ENCODE measurements at regions not wholly inside any gene's neighbourhood (a gene's known extent, or its start where the extent isn't known, plus 50 kb on each side); places are given as distances from the start of the nearest gene placed in this dataset.

DNA sequence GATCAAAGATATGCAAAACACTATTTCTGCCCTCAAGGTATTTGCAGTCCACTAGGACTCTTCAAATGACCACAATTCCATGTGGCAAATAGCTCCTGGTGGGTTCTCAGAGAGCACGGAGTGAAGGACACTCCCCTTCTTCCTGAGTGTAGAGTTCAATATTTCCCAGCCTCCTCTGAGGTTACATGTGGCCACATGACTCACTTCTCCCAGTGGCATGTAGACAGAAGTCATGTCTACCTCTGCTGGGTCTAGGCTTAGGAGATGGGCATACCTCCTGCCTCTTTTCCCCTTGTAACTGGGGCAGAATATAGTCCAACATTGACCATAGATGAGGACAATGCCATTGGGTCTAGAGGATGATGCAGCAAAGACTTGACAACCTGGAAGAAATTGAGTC lies 191.4 kb downstream of the MIS18A start:
- FAIRE-seq (no peak), DNase-seq (ENCODE audit: low read depth, low spot score) (no peak)
- no peak overlapping the region for H3K9ac ChIP-seq (ENCODE audit: control insufficient read depth, extremely low read depth, insufficient read depth, low read length)
- H3K4me2 ChIP-seq (ENCODE audit: control insufficient read depth, extremely low read depth, insufficient read depth, low read depth, low read length) = no peak overlapping the region
- H3K4me1 ChIP-seq (ENCODE audit: control insufficient read depth, extremely low read depth, insufficient read depth, low read length) = no peaks in the 10 kb centered on the region
- no peaks in the 10 kb centered on the region for H3K9me3 ChIP-seq (ENCODE audit: control insufficient read depth, low read depth, low read length)
- H3K9me1 ChIP-seq (ENCODE audit: control insufficient read depth, extremely low read depth, insufficient read depth, low read length) = no peaks in the 10 kb centered on the region
- no peaks in the 10 kb centered on the region for H3K36me3 ChIP-seq (ENCODE audit: control insufficient read depth in 2 of 2, extremely low read depth in 1 of 2, insufficient read depth in 2 of 2, low read length in 2 of 2)
- no peaks in the 10 kb centered on the region for H3K79me2 ChIP-seq (ENCODE audit: control insufficient read depth, insufficient read depth, low read length)
- no peaks in the 10 kb centered on the region for H4K20me1 ChIP-seq (ENCODE audit: control insufficient read depth, extremely low read depth, insufficient read depth, low read length)
- no peaks in the 10 kb centered on the region for H3K27me3 ChIP-seq (ENCODE audit: control insufficient read depth, extremely low read depth, insufficient read depth, low read length)
- H3K4me3 ChIP-seq (ENCODE audit: control insufficient read depth in 2 of 3, extremely low read depth in 1 of 3, insufficient read depth in 2 of 3, low read depth in 1 of 3, low read length in 3 of 3) = no peak overlapping the region
- H3K27ac ChIP-seq (ENCODE audit: control insufficient read depth, insufficient read depth, low read length) = no peak overlapping the region
- dilution Hi-C loops (cut with MboI; ENCODE audit: extremely low pct_ligation_motif_present, low sequenced_read_pairs) = no loop called here
- no peak for TF ChIP-seq EZH2 (IDR thresholded peaks at IDR 0.05; ENCODE audit: low read length)
- TF ChIP-seq, protein P1, sequence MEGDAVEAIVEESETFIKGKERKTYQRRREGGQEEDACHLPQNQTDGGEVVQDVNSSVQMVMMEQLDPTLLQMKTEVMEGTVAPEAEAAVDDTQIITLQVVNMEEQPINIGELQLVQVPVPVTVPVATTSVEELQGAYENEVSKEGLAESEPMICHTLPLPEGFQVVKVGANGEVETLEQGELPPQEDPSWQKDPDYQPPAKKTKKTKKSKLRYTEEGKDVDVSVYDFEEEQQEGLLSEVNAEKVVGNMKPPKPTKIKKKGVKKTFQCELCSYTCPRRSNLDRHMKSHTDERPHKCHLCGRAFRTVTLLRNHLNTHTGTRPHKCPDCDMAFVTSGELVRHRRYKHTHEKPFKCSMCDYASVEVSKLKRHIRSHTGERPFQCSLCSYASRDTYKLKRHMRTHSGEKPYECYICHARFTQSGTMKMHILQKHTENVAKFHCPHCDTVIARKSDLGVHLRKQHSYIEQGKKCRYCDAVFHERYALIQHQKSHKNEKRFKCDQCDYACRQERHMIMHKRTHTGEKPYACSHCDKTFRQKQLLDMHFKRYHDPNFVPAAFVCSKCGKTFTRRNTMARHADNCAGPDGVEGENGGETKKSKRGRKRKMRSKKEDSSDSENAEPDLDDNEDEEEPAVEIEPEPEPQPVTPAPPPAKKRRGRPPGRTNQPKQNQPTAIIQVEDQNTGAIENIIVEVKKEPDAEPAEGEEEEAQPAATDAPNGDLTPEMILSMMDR (optimal IDR thresholded peaks at IDR 0.05 in 1 of 3, IDR thresholded peaks at IDR 0.05 in 1 of 3, conservative IDR thresholded peaks at IDR 0.05 in 1 of 3; ENCODE audit: extremely low read depth in 1 of 3, insufficient read depth in 2 of 3, low read length in 3 of 3) = no peak
- H2AFZ ChIP-seq (ENCODE audit: control insufficient read depth, low read length) = no peak overlapping the region

GRCh38 chr21:32083197-32083596 lies 195.7 kb downstream of the MIS18A start:
- no peaks in the 10 kb centered on the region for H4K20me1 ChIP-seq (ENCODE audit: control insufficient read depth, extremely low read depth, insufficient read depth, low read length)
- H3K27ac ChIP-seq (ENCODE audit: control insufficient read depth, insufficient read depth, low read length) = no peak overlapping the region
- H2AFZ ChIP-seq (ENCODE audit: control insufficient read depth, low read length) = no peak overlapping the region
- no peak for TF ChIP-seq EZH2 (IDR thresholded peaks at IDR 0.05; ENCODE audit: low read length)
- TF ChIP-seq, protein P1 (optimal IDR thresholded peaks at IDR 0.05 in 1 of 3, IDR thresholded peaks at IDR 0.05 in 1 of 3, conservative IDR thresholded peaks at IDR 0.05 in 1 of 3; ENCODE audit: extremely low read depth in 1 of 3, insufficient read depth in 2 of 3, low read length in 3 of 3) = no peak
- H3K79me2 ChIP-seq (ENCODE audit: control insufficient read depth, insufficient read depth, low read length) = no peaks in the 10 kb centered on the region
- H3K9ac ChIP-seq (ENCODE audit: control insufficient read depth, extremely low read depth, insufficient read depth, low read length) = no peak overlapping the region
- H3K27me3 ChIP-seq (ENCODE audit: control insufficient read depth, extremely low read depth, insufficient read depth, low read length) = no peaks in the 10 kb centered on the region
- FAIRE-seq (no peak), DNase-seq (ENCODE audit: low read depth, low spot score) (no peak)
- no peak overlapping the region for H3K4me3 ChIP-seq (ENCODE audit: control insufficient read depth in 2 of 3, extremely low read depth in 1 of 3, insufficient read depth in 2 of 3, low read depth in 1 of 3, low read length in 3 of 3)
- H3K36me3 ChIP-seq (ENCODE audit: control insufficient read depth in 2 of 2, extremely low read depth in 1 of 2, insufficient read depth in 2 of 2, low read length in 2 of 2) = no peaks in the 10 kb centered on the region
- dilution Hi-C loops (cut with MboI; ENCODE audit: extremely low pct_ligation_motif_present, low sequenced_read_pairs) = no loop called here
- no peak overlapping the region for H3K4me2 ChIP-seq (ENCODE audit: control insufficient read depth, extremely low read depth, insufficient read depth, low read depth, low read length)
- no peaks in the 10 kb centered on the region for H3K4me1 ChIP-seq (ENCODE audit: control insufficient read depth, extremely low read depth, insufficient read depth, low read length)
- H3K9me1 ChIP-seq (ENCODE audit: control insufficient read depth, extremely low read depth, insufficient read depth, low read length) = no peaks in the 10 kb centered on the region
- H3K9me3 ChIP-seq (ENCODE audit: control insufficient read depth, low read depth, low read length) = no peaks in the 10 kb centered on the region

All from keratinocyte (primary cell).